Stimulated activated effector memory CD8-positive, alpha-beta T cell treated with anti-CD3 and anti-CD28 coated beads, Interleukin-12 subunit alpha, Interleukin-12 subunit beta, amount 100 ng/mL, for 72 hours (primary cell): ENCODE measurements at regions not wholly inside any gene's neighbourhood (a gene's known extent, or its start where the extent isn't known, plus 50 kb on each side); places are given as distances from the start of the nearest gene placed in this dataset.

Source experiments
- ATAC-seq: fragments of 150-1000 bp; cut with Tn5 transposase; 2 replicates; pipeline ENCODE4 v1.10.0; 2021
- DNase-seq, 2 donors: peaks; one replicate each; pipeline ENCODE4 v3.0.0; 2021 to 2022; ENCODE audit warnings: low spot score in 2 of 2
- H3K27ac Mint-ChIP-seq: one replicate; pipeline ENCODE4 v1.8.0; 2022; ENCODE audit warnings: mild to moderate bottlenecking, mixed read lengths
- H3K36me3 Mint-ChIP-seq: one replicate; pipeline ENCODE4 v1.8.0; 2022; ENCODE audit warnings: mild to moderate bottlenecking, mixed read lengths
- H3K4me1 Mint-ChIP-seq: one replicate; pipeline ENCODE4 v1.8.0; 2022; ENCODE audit warnings: mixed read lengths
- H3K4me3 Mint-ChIP-seq: one replicate; pipeline ENCODE4 v1.8.0; 2022; ENCODE audit warnings: mild to moderate bottlenecking, mixed read lengths
- H3K9me3 Mint-ChIP-seq: one replicate; pipeline ENCODE4 v1.8.0; 2022; ENCODE audit warnings: mixed read lengths

GRCh38 chr18:52009958-52010357 is 330.0 kb upstream of the DCC start:
- ATAC-seq (no peak), DNase-seq (no peak)
- H3K4me1 Mint-ChIP-seq = no peaks in the 10 kb centered on the region
- no peaks in the 10 kb centered on the region for H3K36me3 Mint-ChIP-seq
- no peak overlapping the region for H3K27ac Mint-ChIP-seq
- no peak overlapping the region for H3K4me3 Mint-ChIP-seq
- H3K9me3 Mint-ChIP-seq = peaks cover 5% of the 10 kb centered on the region

GRCh38 chr18:52045946-52046675 is 293.9 kb upstream of the DCC start:
- H3K27ac Mint-ChIP-seq = no peak overlapping the region
- no peaks in the 10 kb centered on the region for H3K4me1 Mint-ChIP-seq
- ATAC-seq (no peak), DNase-seq (no peak)
- no peaks in the 10 kb centered on the region for H3K36me3 Mint-ChIP-seq
- no peak overlapping the region for H3K4me3 Mint-ChIP-seq
- peaks cover 14% of the 10 kb centered on the region for H3K9me3 Mint-ChIP-seq

- ATAC-seq (no peak), DNase-seq (no peak)
- H3K4me1 Mint-ChIP-seq = no peaks in the 10 kb centered on the region
- no peaks in the 10 kb centered on the region for H3K36me3 Mint-ChIP-seq
- no peak overlapping the region for H3K4me3 Mint-ChIP-seq
- peaks cover 14% of the 10 kb centered on the region for H3K9me3 Mint-ChIP-seq
- H3K27ac Mint-ChIP-seq = no peak overlapping the region
Observed at GRCh38 chr18:52046842-52047241, 293.2 kb upstream of the DCC start.

- DNase-seq = no peak
- no peaks in the 10 kb centered on the region for H3K36me3 Mint-ChIP-seq
- H3K9me3 Mint-ChIP-seq = peaks cover 15% of the 10 kb centered on the region
- ATAC-seq = no peak
- no peak overlapping the region for H3K4me3 Mint-ChIP-seq
- no peaks in the 10 kb centered on the region for H3K4me1 Mint-ChIP-seq
- H3K27ac Mint-ChIP-seq = no peak overlapping the region
Observed at GRCh38 chr18:52054324-52054723, 285.7 kb upstream of the DCC start.

- H3K4me3 Mint-ChIP-seq = no peak overlapping the region
- peaks cover 15% of the 10 kb centered on the region for H3K9me3 Mint-ChIP-seq
- no peak overlapping the region for H3K27ac Mint-ChIP-seq
- no peaks in the 10 kb centered on the region for H3K36me3 Mint-ChIP-seq
- DNase-seq (no peak), ATAC-seq (no peak)
- H3K4me1 Mint-ChIP-seq = no peaks in the 10 kb centered on the region
Observed at GRCh38 chr18:52060607-52061304, 279.2 kb upstream of the DCC start.

GRCh38 chr18:52063923-52064322 is 276.1 kb upstream of the DCC start:
- DNase-seq (no peak), ATAC-seq (no peak)
- Mint-ChIP-seq H3K27ac (no peak overlapping the region), H3K4me3 (no peak overlapping the region), H3K36me3 (no peaks in the 10 kb centered on the region), H3K9me3 (peaks cover 14% of the 10 kb centered on the region), H3K4me1 (no peaks in the 10 kb centered on the region)

GRCh38 chr18:52069201-52069600 is 270.8 kb upstream of the DCC start:
- Mint-ChIP-seq H3K36me3 (no peaks in the 10 kb centered on the region), H3K4me3 (no peak overlapping the region), H3K4me1 (no peaks in the 10 kb centered on the region), H3K27ac (no peak overlapping the region), H3K9me3 (peaks cover 11% of the 10 kb centered on the region)
- ATAC-seq = no peak
- no peak for DNase-seq

- no peak overlapping the region for H3K27ac Mint-ChIP-seq
Observed at GRCh38 chr18:52070291-52070756, 269.7 kb upstream of the DCC start.

GRCh38 chr18:52077251-52077983 is 262.6 kb upstream of the DCC start:
- H3K4me3 Mint-ChIP-seq = no peak overlapping the region
- no peak overlapping the region for H3K27ac Mint-ChIP-seq
- ATAC-seq (no peak), DNase-seq (no peak)
- no peaks in the 10 kb centered on the region for H3K4me1 Mint-ChIP-seq
- H3K36me3 Mint-ChIP-seq = no peaks in the 10 kb centered on the region
- H3K9me3 Mint-ChIP-seq = peaks cover 6% of the 10 kb centered on the region

More at GRCh38 chr18:52070291-52070756, 269.7 kb upstream of the DCC start:
- Mint-ChIP-seq H3K4me3 (no peak overlapping the region), H3K4me1 (no peaks in the 10 kb centered on the region), H3K36me3 (no peaks in the 10 kb centered on the region), H3K9me3 (peaks cover 14% of the 10 kb centered on the region)
- DNase-seq (no peak), ATAC-seq (no peak)

- peaks cover 5% of the 10 kb centered on the region for H3K9me3 Mint-ChIP-seq
- ATAC-seq (no peak), DNase-seq (no peak)
- H3K27ac Mint-ChIP-seq = no peak overlapping the region
- H3K4me1 Mint-ChIP-seq = no peaks in the 10 kb centered on the region
- H3K4me3 Mint-ChIP-seq = no peak overlapping the region
- no peaks in the 10 kb centered on the region for H3K36me3 Mint-ChIP-seq
Observed at GRCh38 chr18:52082246-52082645, 257.8 kb upstream of the DCC start.

GRCh38 chr18:52087140-52087539 is 252.9 kb upstream of the DCC start:
- Mint-ChIP-seq H3K36me3 (no peaks in the 10 kb centered on the region), H3K4me1 (no peaks in the 10 kb centered on the region), H3K4me3 (no peak overlapping the region), H3K9me3 (peaks cover 5% of the 10 kb centered on the region), H3K27ac (no peak overlapping the region)
- no peak for DNase-seq
- no peak for ATAC-seq

GRCh38 chr18:52090005-52090404 is 250.0 kb upstream of the DCC start:
- DNase-seq = no peak

GRCh38 chr18:52093171-52093570 is 246.8 kb upstream of the DCC start:
- no peak overlapping the region for H3K4me3 Mint-ChIP-seq
- no peaks in the 10 kb centered on the region for H3K36me3 Mint-ChIP-seq
- H3K9me3 Mint-ChIP-seq = peaks cover 5% of the 10 kb centered on the region
- ATAC-seq (no peak), DNase-seq (no peak)
- H3K27ac Mint-ChIP-seq = no peak overlapping the region
- no peaks in the 10 kb centered on the region for H3K4me1 Mint-ChIP-seq

More at GRCh38 chr18:52090005-52090404, 250.0 kb upstream of the DCC start:
- H3K27ac Mint-ChIP-seq = no peak overlapping the region
- ATAC-seq = no peak
- peaks cover 5% of the 10 kb centered on the region for H3K9me3 Mint-ChIP-seq
- H3K36me3 Mint-ChIP-seq = no peaks in the 10 kb centered on the region
- H3K4me1 Mint-ChIP-seq = no peaks in the 10 kb centered on the region
- no peak overlapping the region for H3K4me3 Mint-ChIP-seq

- no peak overlapping the region for H3K27ac Mint-ChIP-seq
- no peak for ATAC-seq
- H3K4me3 Mint-ChIP-seq = no peak overlapping the region
- H3K9me3 Mint-ChIP-seq = peaks cover 12% of the 10 kb centered on the region
- DNase-seq = no peak
- no peaks in the 10 kb centered on the region for H3K4me1 Mint-ChIP-seq
- no peaks in the 10 kb centered on the region for H3K36me3 Mint-ChIP-seq
Observed at GRCh38 chr18:52118684-52119083, 221.3 kb upstream of the DCC start.

- no peak for DNase-seq
- no peaks in the 10 kb centered on the region for H3K4me1 Mint-ChIP-seq
- ATAC-seq = no peak
- H3K9me3 Mint-ChIP-seq = peaks cover 7% of the 10 kb centered on the region
- no peak overlapping the region for H3K4me3 Mint-ChIP-seq
- H3K27ac Mint-ChIP-seq = no peak overlapping the region
- H3K36me3 Mint-ChIP-seq = no peaks in the 10 kb centered on the region
Observed at GRCh38 chr18:52130624-52131301, 209.2 kb upstream of the DCC start.
